Fibroblast of villous mesenchyme (primary cell): ENCODE measurements at regions not wholly inside any gene's neighbourhood (a gene's known extent, or its start where the extent isn't known, plus 50 kb on each side); places are given as distances from the start of the nearest gene placed in this dataset.

Source experiments
- DNase-seq: peaks from one replicate; pipeline ENCODE4 v3.0.0-alpha.2; 2010; ENCODE audit warnings: low read depth
- H3K4me3 ChIP-seq: 2 replicates; pipeline ENCODE4 v1.5.1; 2011; ENCODE audit warnings: low read depth, mild to moderate bottlenecking, low read length
- CTCF ChIP-seq: IDR thresholded peaks from 2 replicates; pipeline ENCODE4 v1.5.1; 2012; ENCODE audit warnings: low read depth, mild to moderate bottlenecking, low read length; ENCODE audit not compliant: insufficient read depth

- TF ChIP-seq CTCF, result no peak
- H3K4me3 ChIP-seq, result no peak overlapping the region
- DNase-seq, result no peak
These were observed 150.9 kb upstream of the DMRT1 start for GRCh38 chr9:690517-691111.

- H3K4me3 ChIP-seq, result no peak overlapping the region
- no peak for DNase-seq
- no peak for TF ChIP-seq CTCF
These were observed 149.6 kb upstream of the DMRT1 start for GRCh38 chr9:691825-692400.

- no peak for TF ChIP-seq CTCF
- no peak overlapping the region for H3K4me3 ChIP-seq
- no peak for DNase-seq
These were observed 148.8 kb upstream of the DMRT1 start for GRCh38 chr9:692636-693129.

GRCh38 chr9:693201-694091 is 148.1 kb upstream of the DMRT1 start:
- TF ChIP-seq CTCF, result no peak
- peak overlapping the region; percentile 30 for H3K4me3 ChIP-seq
- peak; percentile 89 for DNase-seq

- H3K4me3 ChIP-seq, result peak overlapping the region; percentile 30
- TF ChIP-seq CTCF, result no peak
- DNase-seq, result peak; percentile 64
These were observed 147.4 kb upstream of the DMRT1 start for GRCh38 chr9:694092-694402.

- DNase-seq, result peak; percentile 57
These were observed 146.9 kb upstream of the DMRT1 start for GRCh38 chr9:694403-695154.

More at GRCh38 chr9:694403-695154, 146.9 kb upstream of the DMRT1 start:
- H3K4me3 ChIP-seq, result peak overlapping the region; percentile 1
- TF ChIP-seq CTCF, result no peak
